ENCODE measurements at regions not wholly inside any gene's neighbourhood (a gene's known extent, or its start where the extent isn't known, plus 50 kb on each side); places are given as distances from the start of the nearest gene placed in this dataset.

GRCh38 chr1:233780049-233780448 is 124.4 kb upstream of the SLC35F3 start:
- TF ChIP-seq CTCF (IDR thresholded peaks at IDR 0.05; ENCODE audit: low read length) (no peak), EZH2 (optimal IDR thresholded peaks at IDR 0.05; ENCODE audit: low read depth, low read length) (no peak), EZH2phosphoT487 (IDR thresholded peaks at IDR 0.05; ENCODE audit: low read length) (no peak)
